Renal cortical epithelial cell (primary cell): ENCODE measurements at regions not wholly inside any gene's neighbourhood (a gene's known extent, or its start where the extent isn't known, plus 50 kb on each side); places are given as distances from the start of the nearest gene placed in this dataset.
A peak's percentile ranks its signal among the peaks of the same experiment; 100 is the strongest.

ENCODE experiments used
- DNase-seq: peaks from one replicate; pipeline ENCODE4 v3.0.0-alpha.2; 2011; ENCODE audit warnings: low read depth

GRCh38 chrY:15648198-15648597 is 1123.9 kb downstream of the NLGN4Y start:
- no peak for DNase-seq

DNA sequence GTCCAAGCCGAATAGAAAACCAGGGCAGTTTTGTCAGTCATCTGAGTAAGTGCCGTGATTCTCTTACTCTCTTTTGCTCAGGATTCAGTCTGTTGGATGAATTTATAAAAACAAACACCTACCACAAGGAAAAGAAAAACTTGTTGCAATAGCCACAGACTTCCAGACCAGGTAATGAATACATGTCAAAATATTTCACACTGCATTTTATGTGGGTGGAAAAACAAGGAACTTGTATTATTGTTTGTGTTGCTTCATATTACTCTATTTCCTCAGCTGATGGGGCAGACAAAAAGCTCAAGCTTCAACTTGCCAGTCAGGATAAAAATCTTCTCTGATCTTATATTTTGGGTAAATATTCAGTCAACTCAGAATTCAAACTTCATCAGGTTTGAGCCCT is 1125.7 kb downstream of the NLGN4Y start:
- DNase-seq: peak; percentile 10

DNA sequence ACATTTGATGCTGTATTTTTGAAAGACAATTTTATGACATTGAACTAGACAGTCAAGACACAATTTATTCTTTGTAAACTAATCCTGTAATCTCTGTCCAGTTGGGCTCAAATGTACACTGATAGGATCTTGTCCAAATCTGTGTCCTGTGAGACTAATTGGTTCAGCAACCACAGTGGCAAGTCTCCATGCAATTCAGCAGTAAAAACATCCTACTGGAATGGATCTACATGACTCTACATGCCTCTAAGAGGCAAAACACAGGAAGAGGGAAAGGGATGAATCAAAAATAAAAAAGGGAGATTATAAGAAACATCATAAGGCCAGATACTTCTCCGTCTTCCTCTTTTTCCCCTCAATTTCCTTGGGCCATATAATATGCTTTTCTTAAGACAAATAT is 1164.2 kb downstream of the NLGN4Y start:
- DNase-seq: no peak

GRCh38 chrY:15689994-15690393 is 1165.7 kb downstream of the NLGN4Y start:
- DNase-seq: no peak

DNA sequence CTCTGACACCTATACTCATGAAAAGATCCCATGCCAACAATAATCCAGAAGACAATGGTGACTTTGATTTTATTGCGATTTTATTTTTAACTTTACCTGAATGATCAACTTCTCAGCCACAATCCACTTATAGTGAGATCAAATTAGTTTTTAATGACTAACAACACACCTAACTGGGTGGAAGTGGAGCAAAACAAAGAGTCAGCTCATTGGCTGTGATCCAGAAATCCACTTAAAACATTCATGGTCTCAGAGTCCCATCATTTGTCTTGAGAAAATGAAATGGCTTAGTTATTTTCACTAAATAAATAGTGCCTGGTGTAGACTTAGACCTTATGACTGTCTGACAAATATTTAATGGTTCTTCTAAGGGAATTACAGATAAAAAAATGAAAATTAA is 1177.8 kb downstream of the NLGN4Y start:
- peak; percentile 77 for DNase-seq

DNA sequence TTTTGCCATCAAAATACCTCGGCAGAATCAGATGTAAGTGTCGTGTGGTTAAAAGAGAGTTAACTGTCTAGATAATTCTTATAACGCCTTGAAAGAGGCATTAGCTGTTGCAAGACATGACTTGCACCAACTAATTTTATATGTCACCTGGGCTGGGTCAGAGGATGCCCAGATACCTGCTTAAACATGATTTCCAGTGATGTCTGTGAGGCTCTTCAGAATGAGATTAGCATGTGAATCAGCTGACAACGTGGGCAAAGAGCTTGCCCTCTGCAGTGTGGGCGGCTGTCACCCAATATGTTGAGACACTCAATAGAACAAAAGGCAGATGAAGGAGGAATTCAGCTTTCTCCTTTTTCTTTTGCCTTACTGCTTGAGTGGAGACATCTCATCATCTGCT is 1180.6 kb downstream of the NLGN4Y start:
- no peak for DNase-seq

DNA sequence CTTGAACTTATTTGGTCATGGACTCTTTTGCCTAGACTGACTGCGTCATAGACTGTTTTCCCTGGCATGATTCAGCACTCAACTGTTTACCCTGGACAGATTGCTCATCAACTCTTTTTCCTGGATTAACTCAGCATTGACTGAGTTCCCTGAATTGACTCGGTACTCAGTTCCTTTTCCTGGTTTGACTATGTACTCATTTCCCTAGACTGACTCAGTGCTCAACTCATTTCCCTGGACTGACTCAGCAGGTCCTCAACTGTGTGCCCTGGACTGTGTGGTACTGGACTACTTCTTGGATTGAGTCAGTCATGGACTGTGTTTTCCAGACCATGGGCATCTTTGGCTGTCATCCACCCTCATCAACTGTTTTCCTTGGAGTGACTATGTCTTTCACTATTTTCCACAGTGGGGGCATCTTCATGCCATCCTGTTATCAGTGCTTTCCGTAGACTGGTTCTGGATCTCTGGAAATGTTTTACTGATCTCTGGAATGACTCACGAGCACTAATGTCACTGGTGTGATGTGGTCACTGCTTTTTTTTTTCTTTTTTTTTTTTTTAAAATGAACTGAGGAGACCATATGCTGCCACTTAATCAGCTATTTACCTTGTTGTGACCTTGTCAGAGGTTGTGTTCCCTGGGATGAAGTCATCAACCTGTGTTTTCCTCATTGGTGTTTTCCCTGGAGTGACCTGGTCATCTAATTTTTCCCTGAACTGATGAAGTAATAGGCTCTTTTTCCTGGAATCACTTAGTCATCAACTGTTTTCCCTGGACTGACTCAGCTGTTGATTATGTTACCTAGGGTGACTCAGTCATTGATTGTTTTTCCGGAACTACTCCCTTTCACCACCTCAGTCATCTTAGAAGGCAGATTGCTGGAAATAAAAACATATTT is 1225.5 kb downstream of the NLGN4Y start:
- DNase-seq: peak; percentile 98

DNA sequence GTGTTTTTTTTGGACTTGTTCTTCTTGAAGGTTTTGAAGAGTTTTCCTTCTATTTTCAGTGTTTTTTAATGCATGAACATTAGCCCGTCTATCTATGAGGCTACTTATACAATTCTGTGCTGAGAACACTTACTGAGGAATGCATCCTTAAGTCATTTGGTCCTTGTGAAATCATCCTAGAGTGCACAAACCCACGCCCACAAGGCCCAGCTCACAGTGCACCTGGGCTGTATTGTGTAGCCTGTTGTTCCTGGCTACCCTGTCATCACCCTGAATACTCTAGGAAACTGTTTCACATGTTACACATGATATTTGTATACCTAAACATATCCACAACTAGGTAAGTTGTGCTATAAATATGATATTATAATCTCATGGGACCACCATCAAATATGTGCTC is 1226.7 kb downstream of the NLGN4Y start:
- peak; percentile 58 for DNase-seq

- no peak for DNase-seq
Observed at GRCh38 chrY:15756266-15756665, 1231.9 kb downstream of the NLGN4Y start.

- peak; percentile 66 for DNase-seq
Observed at GRCh38 chrY:15773579-15773978, 1249.2 kb downstream of the NLGN4Y start.

GRCh38 chrY:15775880-15776279 is 1251.6 kb downstream of the NLGN4Y start:
- peak; percentile 4 for DNase-seq

- no peak for DNase-seq
Observed at GRCh38 chrY:15779891-15780290, 1255.6 kb downstream of the NLGN4Y start.

- peak; percentile 46 for DNase-seq
Observed at GRCh38 chrY:15800021-15800420, 1275.7 kb downstream of the NLGN4Y start.

- no peak for DNase-seq
Observed at GRCh38 chrY:15805985-15806384, 1281.7 kb downstream of the NLGN4Y start.

- DNase-seq: peak; percentile 7
Observed at GRCh38 chrY:15814241-15814640, 1289.9 kb downstream of the NLGN4Y start.
